HepG2 (cell line): ENCODE measurements at regions not wholly inside any gene's neighbourhood (a gene's known extent, or its start where the extent isn't known, plus 50 kb on each side); places are given as distances from the start of the nearest gene placed in this dataset.

Experiments
- ATAC-seq: fragments of 200-7000 bp; cut with Tn5 transposase; 3 replicates; pipeline ENCODE4 v1.9.1; 2020; ENCODE audit warnings: mild to moderate bottlenecking, moderate library complexity
- BruUV-seq: library from RNA; stranded (reverse); fragments of 400-500 nt; replicated peaks from 2 replicates; lab custom pipeline; 2021; lab: Mats Ljungman, UMichigan
- CTCF ChIA-PET: fragments of 300-600 bp; formaldehyde crosslinking; extraction: SDS; loops from one replicate; lab custom pipeline; 2021; ENCODE audit warnings: low total read pairs, inconsistent platforms, low intra/inter-chr PET ratio; lab: Yijun Ruan, JAX
- POLR2A ChIA-PET: fragments of 350-600 bp; sonication (Branson Sonifier 250); formaldehyde crosslinking; loops from one replicate; lab custom pipeline; 2020; ENCODE audit warnings: antibody characterized with exemption, inconsistent platforms; lab: Yijun Ruan, JAX
- DNase-seq: peaks from one replicate; pipeline ENCODE4 v3.0.0-alpha.2; 2015; ENCODE audit warnings: low spot score
- FAIRE-seq: peaks from 3 replicates; lab custom pipeline; 2011; peaks lifted over from hg19 to GRCh38; lab: Jason Lieb, UNC
- H2AFZ ChIP-seq: one replicate; pipeline ENCODE4 v1.6.1; 2011; ENCODE audit warnings: low read length, inconsistent platforms
- H3K27ac ChIP-seq: fragments of 300-600 bp; 3 replicates; pipeline ENCODE4 v1.8.0; 2011; ENCODE audit warnings: mixed run types, mild to moderate bottlenecking, mixed read lengths, low read length, inconsistent platforms; ENCODE audit not compliant: insufficient read depth; ENCODE audit errors: extremely low read length
- H3K27me3 ChIP-seq, 2 experiments: fragments of 200-600 bp in 1 of 2; 2 replicates in 1 of 2; 3 replicates in 1 of 2; pipeline versions ENCODE4 v1.6.0 to v1.8.0; 2011; ENCODE audit warnings: low read length in 2 of 2, mild to moderate bottlenecking in 2 of 2, moderate library complexity in 2 of 2, inconsistent platforms in 1 of 2; ENCODE audit not compliant: insufficient read depth in 2 of 2, control insufficient read depth in 1 of 2
- H3K36me3 ChIP-seq, 2 experiments: fragments of 200-600 bp in 1 of 2; replicated peaks in 1 of 2; 2 replicates in 1 of 2; 3 replicates in 1 of 2; pipeline versions ENCODE4 v1.5.1 to v1.8.0; 2011; ENCODE audit warnings: low read length in 2 of 2, inconsistent platforms in 1 of 2; ENCODE audit not compliant: insufficient read depth in 2 of 2, control insufficient read depth in 1 of 2
- H3K4me1 ChIP-seq: 2 replicates; pipeline ENCODE4 v1.5.1; 2012; ENCODE audit warnings: low read length, inconsistent platforms; ENCODE audit not compliant: insufficient read depth
- H3K4me2 ChIP-seq: 2 replicates; pipeline ENCODE4 v1.6.0; 2011; ENCODE audit warnings: low read depth, low read length, inconsistent platforms
- H3K4me3 ChIP-seq, 3 experiments: fragments of 200-600 bp in 1 of 3; sonication (generic), shearing (Covaris generic) in 1 of 3; replicated peaks in 1 of 3; 2 replicates each; pipeline ENCODE4 v1.5.1; 2011 to 2016; ENCODE audit warnings: low read length in 3 of 3, inconsistent platforms in 2 of 3, low read depth in 2 of 3, mild to moderate bottlenecking in 2 of 3, control low read depth in 1 of 3, mixed read lengths in 1 of 3; ENCODE audit not compliant: insufficient read depth in 1 of 3
- H3K79me2 ChIP-seq: one replicate; pipeline ENCODE4 v1.6.1; 2011; ENCODE audit warnings: low read length, inconsistent platforms; ENCODE audit not compliant: insufficient read depth
- H3K9ac ChIP-seq: 2 replicates; pipeline ENCODE4 v1.6.0; 2011; ENCODE audit warnings: mild to moderate bottlenecking, low read depth, low read length, inconsistent platforms; ENCODE audit not compliant: insufficient read depth
- H3K9me3 ChIP-seq: 2 replicates; pipeline ENCODE4 v1.5.1; 2012; ENCODE audit warnings: mild to moderate bottlenecking, low read length
- H4K20me1 ChIP-seq: 2 replicates; pipeline ENCODE4 v1.6.0; 2011; ENCODE audit warnings: inconsistent platforms, mild to moderate bottlenecking, low read length, moderate library complexity; ENCODE audit not compliant: insufficient read depth
- AKAP8 ChIP-seq: sonication (generic); formaldehyde crosslinking; IDR thresholded peaks from 2 replicates; pipeline ENCODE4 v1.5.1; 2020; ENCODE audit warnings: mild to moderate bottlenecking, missing genetic modification reagents
- ARNTL ChIP-seq: sonication (generic); formaldehyde crosslinking; IDR thresholded peaks from 2 replicates; pipeline ENCODE4 v1.4.0; 2020; ENCODE audit warnings: mild to moderate bottlenecking, missing genetic modification reagents
- KLF16 ChIP-seq, 2 experiments: sonication (generic) in 1 of 2; formaldehyde crosslinking in 1 of 2; IDR thresholded peaks; 2 replicates each; pipeline versions ENCODE4 v1.6.1 to v1.8.0; 2016 to 2023; ENCODE audit warnings: missing genetic modification reagents in 2 of 2, missing compliant biosample characterization in 1 of 2
- MTF1 ChIP-seq: sonication (generic); formaldehyde crosslinking; IDR thresholded peaks from 2 replicates; pipeline ENCODE4 v1.5.0; 2020; ENCODE audit warnings: missing genetic modification reagents
- POGZ ChIP-seq: sonication (generic); formaldehyde crosslinking; IDR thresholded peaks from 2 replicates; pipeline ENCODE4 v1.4.0; 2020; ENCODE audit warnings: mild to moderate bottlenecking, missing genetic modification reagents
- SMAD9 ChIP-seq: sonication (generic); formaldehyde crosslinking; IDR thresholded peaks from 2 replicates; pipeline ENCODE4 v1.5.1; 2020; ENCODE audit warnings: mild to moderate bottlenecking, missing genetic modification reagents
- TMF1 ChIP-seq: sonication (generic); formaldehyde crosslinking; IDR thresholded peaks from 2 replicates; pipeline ENCODE4 v1.8.1; 2022; ENCODE audit warnings: low read depth, missing genetic modification reagents
- ZNF329 ChIP-seq: sonication (generic); formaldehyde crosslinking; IDR thresholded peaks from 2 replicates; pipeline ENCODE4 v1.9.0; 2021; ENCODE audit warnings: low read depth, mild to moderate bottlenecking, missing genetic modification reagents
- ZNF382 ChIP-seq: sonication (generic); formaldehyde crosslinking; IDR thresholded peaks from 2 replicates; pipeline ENCODE4 v1.5.0; 2020; ENCODE audit warnings: missing genetic modification reagents, mild to moderate bottlenecking, borderline replicate concordance
- ZNF550 ChIP-seq: sonication (generic); formaldehyde crosslinking; IDR thresholded peaks from 2 replicates; pipeline ENCODE4 v1.4.0; 2020; ENCODE audit warnings: mild to moderate bottlenecking, missing genetic modification reagents, borderline replicate concordance
- ZNF7 ChIP-seq: IDR thresholded peaks from 2 replicates; pipeline ENCODE4 v1.6.1; 2016; ENCODE audit warnings: missing biosample characterization, missing genetic modification reagents
- ZNF781 ChIP-seq: sonication (generic); formaldehyde crosslinking; IDR thresholded peaks from 2 replicates; pipeline ENCODE4 v1.5.1; 2020; ENCODE audit warnings: borderline replicate concordance, mild to moderate bottlenecking, missing genetic modification reagents; ENCODE audit errors: not compliant biosample characterization
- WGBS: methylation state at CpG from one replicate; pipeline ENCODE4 v1.1.6; 2017; ENCODE audit warnings: low lambda C conversion rate; 5-methylcytosine and 5-hydroxymethylcytosine counted together
- in situ Hi-C: cut with HindIII; loops from 2 replicates; pipeline ENCODE4 v1.10.0; 2017; ENCODE audit warnings: low pct_unique_long_range_greater_than_20kb; ENCODE audit not compliant: extremely low pct_ligation_motif_present
- intact Hi-C: fragments of 100-400 bp; cut with micrococcal nuclease; formaldehyde crosslinking; loops from one replicate; pipeline ENCODE4 v1.10.0; 2022; ENCODE audit not compliant: unreplicated experiment
- TF ChIP-seq, protein P1 (sequence below): sonication (generic); formaldehyde crosslinking; IDR thresholded peaks from 2 replicates; pipeline ENCODE4 v1.4.0; 2020; ENCODE audit warnings: mild to moderate bottlenecking, missing genetic modification reagents
- TF ChIP-seq, protein P2 (sequence below): sonication (generic); formaldehyde crosslinking; IDR thresholded peaks from 2 replicates; pipeline ENCODE4 v1.5.0; 2020; ENCODE audit warnings: missing genetic modification reagents
- TF ChIP-seq, protein P3 (sequence below): IDR thresholded peaks from 2 replicates; pipeline ENCODE4 v1.6.1; 2016; ENCODE audit warnings: low read depth, borderline replicate concordance

DNA sequence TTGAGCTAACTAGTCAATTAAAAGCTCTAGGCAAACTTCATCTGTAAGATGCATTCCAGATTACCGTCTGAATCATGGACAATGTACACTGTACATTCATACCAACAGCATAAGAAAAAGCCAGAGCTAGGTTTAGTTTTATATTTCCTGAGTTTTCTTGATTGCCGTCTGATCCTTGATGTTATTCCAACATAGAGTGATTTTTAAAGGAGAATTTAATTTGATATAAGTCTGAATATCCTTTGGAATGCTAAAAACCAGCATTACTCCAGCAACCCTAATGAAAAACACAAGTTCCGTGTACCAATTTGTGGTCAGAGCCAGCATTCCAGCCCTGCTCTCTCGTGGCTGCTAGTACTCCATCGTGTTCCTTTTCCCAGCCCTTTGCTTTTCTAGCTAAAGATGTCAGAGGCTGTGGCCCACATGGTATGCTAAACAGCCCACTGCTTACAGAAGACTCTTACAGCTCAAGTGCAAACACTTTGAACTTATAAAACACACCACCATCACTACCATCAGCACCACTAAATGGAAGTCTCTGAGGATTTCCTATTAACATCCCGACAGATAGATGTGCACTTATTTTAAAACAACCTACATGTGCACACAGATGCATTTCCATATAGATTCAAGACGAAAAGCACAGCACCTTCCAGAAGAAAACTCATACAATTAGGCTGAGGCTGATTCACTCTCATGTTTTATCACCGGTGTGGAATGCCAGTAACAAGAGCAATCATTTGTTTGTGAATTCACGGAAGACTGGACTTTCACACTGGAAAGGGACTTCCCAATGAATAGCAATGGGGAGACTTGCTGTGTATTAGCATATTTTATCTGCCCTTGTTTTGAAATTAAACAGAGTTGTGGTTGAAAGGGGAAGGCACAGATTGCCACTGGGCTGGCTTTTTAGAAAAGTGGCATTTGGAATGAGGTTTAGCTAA, 246.9 kb upstream of the GAS1 start:
- no peaks in the 10 kb centered on the region for H3K9me3 ChIP-seq
- no peaks in the 10 kb centered on the region for H3K36me3 ChIP-seq
- H3K4me1 ChIP-seq: no peaks in the 10 kb centered on the region
- H2AFZ ChIP-seq: no peak overlapping the region
- TF ChIP-seq ARNTL (CRISPR knock-in tag): no peak
- no peak for TF ChIP-seq ZNF382 (CRISPR knock-in tag)
- no peak for TF ChIP-seq ZNF781 (CRISPR knock-in tag)
- FAIRE-seq (no peak), ATAC-seq (no peak), DNase-seq (no peak)
- BruUV-seq: no TSS peak
- no peak overlapping the region for H3K27ac ChIP-seq
- H3K4me2 ChIP-seq: no peak overlapping the region
- intact Hi-C loops: no loop called here
- CTCF ChIA-PET: no interaction called here
- no peak overlapping the region for H3K4me3 ChIP-seq
- H3K79me2 ChIP-seq: no peaks in the 10 kb centered on the region
- no peaks in the 10 kb centered on the region for H4K20me1 ChIP-seq
- in situ Hi-C loops: no loop called here
- H3K9ac ChIP-seq: no peak overlapping the region
- peaks cover 3 to 21% of the 10 kb centered on the region in 2 experiments; a peak in 2 of 5 replicates for H3K27me3 ChIP-seq
- POLR2A ChIA-PET: no interaction called here
- under 1% methylated on average over 9 of the region's 9 CpGs for WGBS

DNA sequence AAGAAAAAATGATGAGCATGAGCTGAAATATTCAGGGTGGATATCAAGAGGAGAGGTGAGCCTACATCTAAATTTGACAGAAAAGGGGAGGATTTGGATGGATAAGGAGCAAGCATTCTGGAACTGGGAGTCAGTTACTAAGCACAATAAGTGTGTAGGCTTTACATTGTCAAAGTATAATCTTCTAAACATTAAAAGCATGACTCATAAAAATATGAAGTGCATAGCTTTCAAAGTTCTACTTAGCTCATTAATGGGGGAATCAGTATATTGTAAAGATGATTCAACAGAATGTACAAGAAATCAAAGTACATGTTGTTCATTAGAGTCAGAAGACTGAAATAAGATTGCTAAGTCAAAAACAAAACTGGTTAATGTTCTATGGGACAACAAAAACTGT, 248.0 kb upstream of the GAS1 start:
- FAIRE-seq (no peak), DNase-seq (no peak), ATAC-seq (no peak)
- no peak overlapping the region for H2AFZ ChIP-seq
- H3K27ac ChIP-seq: no peak overlapping the region
- no peak overlapping the region for H3K4me3 ChIP-seq
- H3K36me3 ChIP-seq: no peaks in the 10 kb centered on the region
- H4K20me1 ChIP-seq: no peaks in the 10 kb centered on the region
- no peaks in the 10 kb centered on the region for H3K4me1 ChIP-seq
- peaks cover 3 to 21% of the 10 kb centered on the region in 2 experiments; a peak in 2 of 5 replicates for H3K27me3 ChIP-seq
- H3K9ac ChIP-seq: no peak overlapping the region
- intact Hi-C loops: no loop called here
- no peaks in the 10 kb centered on the region for H3K79me2 ChIP-seq
- POLR2A ChIA-PET: no interaction called here
- in situ Hi-C loops: no loop called here
- no TSS peak for BruUV-seq
- H3K9me3 ChIP-seq: no peaks in the 10 kb centered on the region
- H3K4me2 ChIP-seq: no peak overlapping the region
- CTCF ChIA-PET: no interaction called here
- TF ChIP-seq, protein P1, sequence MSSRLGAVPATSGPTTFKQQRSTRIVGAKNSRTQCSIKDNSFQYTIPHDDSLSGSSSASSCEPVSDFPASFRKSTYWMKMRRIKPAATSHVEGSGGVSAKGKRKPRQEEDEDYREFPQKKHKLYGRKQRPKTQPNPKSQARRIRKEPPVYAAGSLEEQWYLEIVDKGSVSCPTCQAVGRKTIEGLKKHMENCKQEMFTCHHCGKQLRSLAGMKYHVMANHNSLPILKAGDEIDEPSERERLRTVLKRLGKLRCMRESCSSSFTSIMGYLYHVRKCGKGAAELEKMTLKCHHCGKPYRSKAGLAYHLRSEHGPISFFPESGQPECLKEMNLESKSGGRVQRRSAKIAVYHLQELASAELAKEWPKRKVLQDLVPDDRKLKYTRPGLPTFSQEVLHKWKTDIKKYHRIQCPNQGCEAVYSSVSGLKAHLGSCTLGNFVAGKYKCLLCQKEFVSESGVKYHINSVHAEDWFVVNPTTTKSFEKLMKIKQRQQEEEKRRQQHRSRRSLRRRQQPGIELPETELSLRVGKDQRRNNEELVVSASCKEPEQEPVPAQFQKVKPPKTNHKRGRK: no peak
- TF ChIP-seq SMAD9 (CRISPR knock-in tag) (no peak), TMF1 (CRISPR knock-in tag) (no peak), ZNF7 (CRISPR knock-in tag) (no peak), POGZ (CRISPR knock-in tag) (no peak), ZNF550 (no peak), ZNF329 (CRISPR knock-in tag) (no peak), KLF16 (CRISPR knock-in tag; IDR thresholded peaks at IDR 0.05) (no peak), MTF1 (CRISPR knock-in tag) (no peak), AKAP8 (CRISPR knock-in tag) (no peak)
- TF ChIP-seq, protein P2, sequence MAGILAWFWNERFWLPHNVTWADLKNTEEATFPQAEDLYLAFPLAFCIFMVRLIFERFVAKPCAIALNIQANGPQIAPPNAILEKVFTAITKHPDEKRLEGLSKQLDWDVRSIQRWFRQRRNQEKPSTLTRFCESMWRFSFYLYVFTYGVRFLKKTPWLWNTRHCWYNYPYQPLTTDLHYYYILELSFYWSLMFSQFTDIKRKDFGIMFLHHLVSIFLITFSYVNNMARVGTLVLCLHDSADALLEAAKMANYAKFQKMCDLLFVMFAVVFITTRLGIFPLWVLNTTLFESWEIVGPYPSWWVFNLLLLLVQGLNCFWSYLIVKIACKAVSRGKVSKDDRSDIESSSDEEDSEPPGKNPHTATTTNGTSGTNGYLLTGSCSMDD: no peak
- TF ChIP-seq, protein P3, sequence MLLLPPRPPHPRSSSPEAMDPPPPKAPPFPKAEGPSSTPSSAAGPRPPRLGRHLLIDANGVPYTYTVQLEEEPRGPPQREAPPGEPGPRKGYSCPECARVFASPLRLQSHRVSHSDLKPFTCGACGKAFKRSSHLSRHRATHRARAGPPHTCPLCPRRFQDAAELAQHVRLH: no peak
